ENCODE measurements at regions not wholly inside any gene's neighbourhood (a gene's known extent, or its start where the extent isn't known, plus 50 kb on each side); places are given as distances from the start of the nearest gene placed in this dataset.

DNA sequence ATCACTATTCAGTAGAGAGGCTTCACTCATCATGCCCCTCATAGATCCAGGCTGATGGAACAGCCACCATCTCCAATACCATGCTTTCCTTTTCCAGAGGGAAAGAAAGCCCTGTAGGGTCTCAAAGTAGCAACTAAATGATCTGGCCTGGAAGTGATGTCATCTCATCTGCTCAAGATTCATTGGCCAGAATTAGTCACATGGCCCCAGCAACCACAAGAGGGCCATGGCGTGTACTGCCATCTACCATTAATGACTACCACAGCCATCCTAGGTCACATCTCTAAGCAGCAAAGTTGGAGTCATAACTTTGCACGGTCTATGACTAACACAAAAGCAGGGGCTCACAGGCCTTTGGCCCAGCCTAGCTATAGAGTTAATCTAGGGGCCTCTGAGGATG lies 194.8 kb downstream of the KIT start:
- no peak overlapping the region for H3K27ac Mint-ChIP-seq
- H3K4me3 Mint-ChIP-seq = no peak overlapping the region
- Histone ChIP-seq H3K4me1 (ENCODE audit: control insufficient read depth in 2 of 2, insufficient read depth in 2 of 2, low read length in 2 of 2) (no peaks in the 10 kb centered on the region), H3K27me3 (replicated peaks in 1 of 4; ENCODE audit: control extremely low read depth in 1 of 4, control insufficient read depth in 3 of 4, insufficient read depth in 4 of 4, low read length in 3 of 4) (peaks cover 0 to 4% (median 0%) of the 10 kb centered on the region in 4 experiments), H3K79me2 (ENCODE audit: control insufficient read depth, insufficient read depth, low read length) (no peaks in the 10 kb centered on the region), H3K4me2 (replicated peaks; ENCODE audit: low read depth, low read length, poor library complexity, severe bottlenecking) (no peak overlapping the region), H2AFZ (ENCODE audit: insufficient read depth, low read depth, low read length, poor library complexity, severe bottlenecking) (no peak overlapping the region), H4K20me1 (ENCODE audit: control insufficient read depth, insufficient read depth, low read length, poor library complexity, severe bottlenecking) (no peaks in the 10 kb centered on the region), H3K4me3 (ENCODE audit: control extremely low read depth in 1 of 5, extremely low read depth in 1 of 5, insufficient read depth in 1 of 5, low read depth in 2 of 5, low read length in 4 of 5) (no peak overlapping the region), H3K36me3 (replicated peaks in 1 of 2; ENCODE audit: control extremely low read depth in 1 of 2, control insufficient read depth in 1 of 2, extremely low read depth in 1 of 2, insufficient read depth in 2 of 2, low read length in 1 of 2) (no peaks in the 10 kb centered on the region), H3K9ac (ENCODE audit: low read length) (no peak overlapping the region), H3K27ac (ENCODE audit: low read length in 2 of 2) (no peak overlapping the region), H3K9me3 (ENCODE audit: control extremely low read depth in 1 of 3, control insufficient read depth in 2 of 3, insufficient read depth in 1 of 3, low read length in 2 of 3) (no peaks in the 10 kb centered on the region)
- WGBS (ENCODE audit: insufficient coverage) = 80% methylated on average over 1 of the region's 2 CpGs
- no peak for TF ChIP-seq EZH2 (IDR thresholded peaks at IDR 0.05; ENCODE audit: borderline replicate concordance, insufficient read depth, low read depth, low read length, poor library complexity, severe bottlenecking)
- TF ChIP-seq, protein P1, sequence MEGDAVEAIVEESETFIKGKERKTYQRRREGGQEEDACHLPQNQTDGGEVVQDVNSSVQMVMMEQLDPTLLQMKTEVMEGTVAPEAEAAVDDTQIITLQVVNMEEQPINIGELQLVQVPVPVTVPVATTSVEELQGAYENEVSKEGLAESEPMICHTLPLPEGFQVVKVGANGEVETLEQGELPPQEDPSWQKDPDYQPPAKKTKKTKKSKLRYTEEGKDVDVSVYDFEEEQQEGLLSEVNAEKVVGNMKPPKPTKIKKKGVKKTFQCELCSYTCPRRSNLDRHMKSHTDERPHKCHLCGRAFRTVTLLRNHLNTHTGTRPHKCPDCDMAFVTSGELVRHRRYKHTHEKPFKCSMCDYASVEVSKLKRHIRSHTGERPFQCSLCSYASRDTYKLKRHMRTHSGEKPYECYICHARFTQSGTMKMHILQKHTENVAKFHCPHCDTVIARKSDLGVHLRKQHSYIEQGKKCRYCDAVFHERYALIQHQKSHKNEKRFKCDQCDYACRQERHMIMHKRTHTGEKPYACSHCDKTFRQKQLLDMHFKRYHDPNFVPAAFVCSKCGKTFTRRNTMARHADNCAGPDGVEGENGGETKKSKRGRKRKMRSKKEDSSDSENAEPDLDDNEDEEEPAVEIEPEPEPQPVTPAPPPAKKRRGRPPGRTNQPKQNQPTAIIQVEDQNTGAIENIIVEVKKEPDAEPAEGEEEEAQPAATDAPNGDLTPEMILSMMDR (IDR thresholded peaks at IDR 0.05) = no peak
- intact Hi-C loops (cut with micrococcal nuclease) = no loop called here
- CTCF ChIA-PET = no interaction called here
- peaks cover 2% of the 10 kb centered on the region for H3K9me3 Mint-ChIP-seq (ENCODE audit: insufficient read depth)
- H3K4me1 Mint-ChIP-seq = no peaks in the 10 kb centered on the region
- no peak for ATAC-seq (ENCODE audit: low read depth)
- no peak for DNase-seq
- POLR2A ChIA-PET = no interaction called here
- peaks cover 16% of the 10 kb centered on the region for H3K27me3 Mint-ChIP-seq

DNA sequence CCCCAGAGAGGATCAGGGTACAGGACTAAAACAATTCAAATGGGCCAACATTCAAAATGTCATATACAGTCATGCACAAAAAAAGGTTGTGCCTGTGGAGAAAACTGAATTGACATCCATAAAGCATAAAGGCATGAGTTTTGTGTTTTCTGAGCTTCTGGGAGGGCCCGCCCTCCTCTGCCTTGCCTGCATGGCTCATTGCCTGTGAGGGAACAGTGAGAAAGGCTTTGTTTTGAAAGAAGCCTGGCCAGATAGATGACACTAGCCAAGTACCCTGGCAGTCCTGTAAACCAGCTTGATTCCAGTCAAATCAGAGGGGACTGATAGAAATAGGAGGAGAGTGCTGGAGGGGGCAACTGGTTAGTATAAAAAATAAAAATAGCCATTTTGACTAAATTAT lies 194.3 kb downstream of the KIT start:
- no peak overlapping the region for H3K4me2 ChIP-seq (replicated peaks; ENCODE audit: low read depth, low read length, poor library complexity, severe bottlenecking)
- H3K27ac ChIP-seq (ENCODE audit: low read length in 2 of 2) = no peak overlapping the region
- no peak for TF ChIP-seq EZH2 (IDR thresholded peaks at IDR 0.05; ENCODE audit: borderline replicate concordance, insufficient read depth, low read depth, low read length, poor library complexity, severe bottlenecking)
- TF ChIP-seq, protein P1 (IDR thresholded peaks at IDR 0.05) = no peak
- H3K36me3 ChIP-seq (replicated peaks in 1 of 2; ENCODE audit: control extremely low read depth in 1 of 2, control insufficient read depth in 1 of 2, extremely low read depth in 1 of 2, insufficient read depth in 2 of 2, low read length in 1 of 2) = no peaks in the 10 kb centered on the region
- H4K20me1 ChIP-seq (ENCODE audit: control insufficient read depth, insufficient read depth, low read length, poor library complexity, severe bottlenecking) = no peaks in the 10 kb centered on the region
- Mint-ChIP-seq H3K27ac (no peak overlapping the region), H3K27me3 (peaks cover 16% of the 10 kb centered on the region), H3K9me3 (ENCODE audit: insufficient read depth) (peaks cover 2% of the 10 kb centered on the region), H3K4me3 (no peak overlapping the region), H3K4me1 (no peaks in the 10 kb centered on the region)
- 100% methylated on average over 1 of the region's 1 CpG for WGBS (ENCODE audit: insufficient coverage)
- peaks cover 0 to 4% (median 0%) of the 10 kb centered on the region in 4 experiments for H3K27me3 ChIP-seq (replicated peaks in 1 of 4; ENCODE audit: control extremely low read depth in 1 of 4, control insufficient read depth in 3 of 4, insufficient read depth in 4 of 4, low read length in 3 of 4)
- H3K79me2 ChIP-seq (ENCODE audit: control insufficient read depth, insufficient read depth, low read length) = no peaks in the 10 kb centered on the region
- no peak for DNase-seq
- POLR2A ChIA-PET = no interaction called here
- intact Hi-C loops (cut with micrococcal nuclease) = no loop called here
- H2AFZ ChIP-seq (ENCODE audit: insufficient read depth, low read depth, low read length, poor library complexity, severe bottlenecking) = no peak overlapping the region
- ATAC-seq (ENCODE audit: low read depth) = no peak
- H3K4me3 ChIP-seq (ENCODE audit: control extremely low read depth in 1 of 5, extremely low read depth in 1 of 5, insufficient read depth in 1 of 5, low read depth in 2 of 5, low read length in 4 of 5) = no peak overlapping the region
- H3K4me1 ChIP-seq (ENCODE audit: control insufficient read depth in 2 of 2, insufficient read depth in 2 of 2, low read length in 2 of 2) = no peaks in the 10 kb centered on the region
- no peak overlapping the region for H3K9ac ChIP-seq (ENCODE audit: low read length)
- H3K9me3 ChIP-seq (ENCODE audit: control extremely low read depth in 1 of 3, control insufficient read depth in 2 of 3, insufficient read depth in 1 of 3, low read length in 2 of 3) = no peaks in the 10 kb centered on the region
- CTCF ChIA-PET = no interaction called here

All from B cell (primary cell).